ENCODE measurements at regions not wholly inside any gene's neighbourhood (a gene's known extent, or its start where the extent isn't known, plus 50 kb on each side); places are given as distances from the start of the nearest gene placed in this dataset.

GRCh38 chr14:98298481-98299244 lies 973.3 kb downstream of the BCL11B start:
- no peak for DNase-seq (ENCODE audit: low spot score)

- no peak for DNase-seq (ENCODE audit: low spot score)
Measured at GRCh38 chr14:98301681-98302080, 970.3 kb downstream of the BCL11B start.

GRCh38 chr14:98304574-98304973 lies 967.4 kb downstream of the BCL11B start:
- DNase-seq (ENCODE audit: low spot score): no peak

GRCh38 chr14:98309591-98309990 lies 962.4 kb downstream of the BCL11B start:
- DNase-seq (ENCODE audit: low spot score): no peak

GRCh38 chr14:98312006-98312405 lies 960.0 kb downstream of the BCL11B start:
- DNase-seq (ENCODE audit: low spot score): no peak

GRCh38 chr14:98321841-98322240 lies 950.2 kb downstream of the BCL11B start:
- no peak for DNase-seq (ENCODE audit: low spot score)

- DNase-seq (ENCODE audit: low spot score): no peak
Measured at GRCh38 chr14:98323836-98324235, 948.2 kb downstream of the BCL11B start.

GRCh38 chr14:98325761-98326160 lies 946.2 kb downstream of the BCL11B start:
- DNase-seq (ENCODE audit: low spot score): no peak

GRCh38 chr14:98328496-98328895 lies 943.5 kb downstream of the BCL11B start:
- no peak for DNase-seq (ENCODE audit: low spot score)

- no peak for DNase-seq (ENCODE audit: low spot score)
Measured at GRCh38 chr14:98334186-98334585, 937.8 kb downstream of the BCL11B start.

GRCh38 chr14:98341211-98341610 lies 930.8 kb downstream of the BCL11B start:
- DNase-seq (ENCODE audit: low spot score): no peak

- DNase-seq (ENCODE audit: low spot score): no peak
Measured at GRCh38 chr14:98345161-98345560, 926.8 kb downstream of the BCL11B start.

- no peak for DNase-seq (ENCODE audit: low spot score)
Measured at GRCh38 chr14:98347686-98348085, 924.3 kb downstream of the BCL11B start.

- DNase-seq (ENCODE audit: low spot score): no peak
Measured at GRCh38 chr14:98348505-98348904, 923.5 kb downstream of the BCL11B start.

GRCh38 chr14:98350213-98350612 lies 921.8 kb downstream of the BCL11B start:
- no peak for DNase-seq (ENCODE audit: low spot score)

- DNase-seq (ENCODE audit: low spot score): no peak
Measured at GRCh38 chr14:98364961-98365360, 907.0 kb downstream of the BCL11B start.

- DNase-seq (ENCODE audit: low spot score): no peak
Measured at GRCh38 chr14:98366429-98366828, 905.6 kb downstream of the BCL11B start.

GRCh38 chr14:98368221-98368620 lies 903.8 kb downstream of the BCL11B start:
- no peak for DNase-seq (ENCODE audit: low spot score)

- no peak for DNase-seq (ENCODE audit: low spot score)
Measured at GRCh38 chr14:98368916-98369315, 903.1 kb downstream of the BCL11B start.

GRCh38 chr14:98369344-98369743 lies 902.7 kb downstream of the BCL11B start:
- DNase-seq (ENCODE audit: low spot score): no peak

GRCh38 chr14:98370352-98370751 lies 901.6 kb downstream of the BCL11B start:
- no peak for DNase-seq (ENCODE audit: low spot score)

GRCh38 chr14:98371141-98371540 lies 900.9 kb downstream of the BCL11B start:
- no peak for DNase-seq (ENCODE audit: low spot score)

GRCh38 chr14:98374136-98374535 lies 897.9 kb downstream of the BCL11B start:
- no peak for DNase-seq (ENCODE audit: low spot score)

GRCh38 chr14:98375566-98375965 lies 896.4 kb downstream of the BCL11B start:
- DNase-seq (ENCODE audit: low spot score): no peak

All from AG08395 (cell line).